ENCODE measurements at regions not wholly inside any gene's neighbourhood (a gene's known extent, or its start where the extent isn't known, plus 50 kb on each side); places are given as distances from the start of the nearest gene placed in this dataset.

DNA sequence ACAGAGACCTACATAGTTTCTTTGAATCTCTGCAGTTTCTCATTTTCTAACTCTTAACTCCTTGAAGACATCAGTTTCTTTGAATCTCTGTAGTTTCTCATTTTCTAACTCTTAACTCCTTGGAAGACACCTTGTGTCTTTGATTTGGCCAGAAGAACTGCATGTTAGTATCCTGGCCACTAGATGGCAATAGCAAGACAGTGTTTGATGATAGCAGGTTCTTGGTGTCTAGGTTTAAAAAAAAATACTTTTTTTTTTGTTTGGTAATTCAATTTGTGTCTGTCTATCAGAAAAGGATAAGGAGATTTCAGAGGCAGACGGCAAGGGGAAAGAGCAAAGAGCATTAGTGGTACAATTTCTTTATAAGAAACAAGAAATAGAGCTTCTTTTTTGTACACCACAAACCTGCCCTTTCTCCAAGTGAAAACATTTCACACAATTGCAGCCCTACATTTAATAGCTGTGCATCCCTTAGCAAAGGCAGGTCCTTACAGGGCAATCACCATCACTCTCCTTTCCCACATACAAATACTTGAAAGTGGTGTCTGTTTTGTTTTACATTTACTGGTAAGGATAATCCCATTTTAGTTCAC lies 1324.9 kb upstream of the CDH8 start:
- peak; percentile 12 for DNase-seq (ENCODE audit: low read depth)

DNA sequence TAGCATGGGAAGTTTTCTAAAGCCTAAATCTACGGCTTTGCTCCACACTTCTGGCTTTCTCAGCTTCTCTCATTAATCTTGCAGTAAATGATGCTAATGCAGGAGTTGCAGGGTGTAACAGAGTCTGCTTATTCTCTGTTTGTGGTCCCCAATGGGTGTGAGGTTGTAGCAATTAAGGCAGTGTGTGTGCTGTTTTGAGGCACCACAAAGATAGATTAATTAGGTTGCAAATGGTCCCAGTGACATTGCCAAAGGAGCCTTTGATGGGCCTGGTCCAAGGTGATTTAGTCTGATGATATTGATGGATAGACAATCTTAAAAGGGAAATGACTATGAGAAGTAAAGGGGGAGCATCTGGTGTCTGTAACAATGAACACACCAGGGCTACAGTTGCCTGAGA lies 1313.7 kb upstream of the CDH8 start:
- DNase-seq (ENCODE audit: low read depth), result no peak

DNA sequence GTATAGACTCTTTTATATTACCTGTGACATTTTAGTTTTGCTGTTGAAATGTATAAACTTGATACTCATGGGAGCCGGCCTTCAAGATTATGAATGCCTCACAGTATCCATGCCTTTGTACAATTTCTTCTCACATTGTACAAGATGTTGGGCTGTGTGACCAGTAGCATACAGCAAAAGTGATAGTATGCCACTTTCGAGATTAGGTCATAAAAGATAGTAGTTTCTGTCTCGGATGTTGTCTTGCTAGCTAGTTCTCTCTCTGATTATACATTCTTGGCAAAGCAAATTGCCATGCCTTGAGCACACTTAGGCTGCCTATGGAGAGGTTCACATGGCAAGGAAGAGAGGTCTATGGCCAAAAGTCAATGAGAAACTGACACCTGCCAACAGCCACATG lies 1309.8 kb upstream of the CDH8 start:
- no peak for DNase-seq (ENCODE audit: low read depth)

DNA sequence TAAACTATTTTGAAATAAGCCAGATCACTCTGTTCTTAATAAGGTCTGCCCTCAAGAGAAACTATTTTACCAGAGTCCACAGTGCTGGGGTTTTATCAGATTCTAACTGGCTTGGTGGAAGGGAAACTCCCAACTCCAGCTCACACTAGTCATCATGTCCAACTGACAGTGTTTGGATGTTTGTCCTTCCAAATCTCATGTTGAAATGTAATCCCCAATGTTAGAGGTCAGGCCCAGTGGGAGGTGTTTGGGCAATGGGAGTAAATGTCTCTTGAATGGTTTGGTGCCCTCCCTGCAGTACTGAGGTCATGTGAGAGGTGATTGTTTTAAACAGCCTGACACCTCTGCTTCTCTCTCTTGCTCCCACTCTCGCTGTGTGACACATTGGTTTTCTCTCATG lies 1301.0 kb upstream of the CDH8 start:
- no peak for DNase-seq (ENCODE audit: low read depth)

DNA sequence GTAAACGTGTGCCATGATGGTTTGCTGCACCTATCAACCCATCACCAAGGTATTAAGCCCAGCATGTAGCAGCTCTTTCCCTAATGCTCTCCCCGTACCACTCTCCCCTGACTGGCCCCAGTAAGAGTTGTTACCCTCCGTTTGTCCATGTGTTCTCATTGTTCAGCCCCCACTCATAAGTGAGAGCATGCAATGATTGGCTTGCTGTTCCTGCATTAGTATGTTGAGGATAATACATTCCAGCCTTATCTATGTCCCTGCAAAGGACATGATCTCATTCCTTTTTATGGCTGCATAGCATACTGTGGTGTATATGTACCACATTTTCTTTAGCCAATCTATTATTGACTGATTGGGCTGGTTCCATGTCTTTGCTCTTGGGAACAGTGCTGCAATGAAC lies 1294.9 kb upstream of the CDH8 start:
- no peak for DNase-seq (ENCODE audit: low read depth)

DNA sequence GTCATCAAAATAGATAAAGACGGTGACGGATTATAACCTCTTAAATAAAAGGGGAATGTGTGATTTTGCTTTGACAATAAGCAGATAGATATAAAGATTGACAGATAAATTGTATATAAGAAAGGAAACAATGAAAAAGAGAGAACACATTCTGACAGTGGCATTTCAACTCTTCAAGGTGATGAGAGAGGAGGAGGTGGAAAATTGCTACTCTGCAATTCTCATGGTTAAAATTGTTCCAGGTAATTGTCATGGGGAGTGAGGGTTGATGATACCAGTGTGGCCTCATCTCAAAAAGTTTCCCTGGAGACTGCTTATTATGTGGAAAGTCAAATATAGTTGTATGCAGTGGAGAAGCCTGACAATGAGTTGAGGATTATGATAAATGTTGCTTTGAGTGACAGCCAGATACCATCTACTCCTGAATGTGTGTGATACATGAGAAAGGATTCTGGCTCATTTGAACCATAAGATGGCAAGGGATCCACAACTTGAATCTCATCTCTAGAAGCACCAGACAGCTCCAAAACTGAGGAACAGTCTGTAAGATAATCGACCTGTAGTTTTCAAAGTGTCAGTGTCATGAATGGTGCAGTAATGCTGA lies 1290.6 kb upstream of the CDH8 start:
- no peak for DNase-seq (ENCODE audit: low read depth)

DNA sequence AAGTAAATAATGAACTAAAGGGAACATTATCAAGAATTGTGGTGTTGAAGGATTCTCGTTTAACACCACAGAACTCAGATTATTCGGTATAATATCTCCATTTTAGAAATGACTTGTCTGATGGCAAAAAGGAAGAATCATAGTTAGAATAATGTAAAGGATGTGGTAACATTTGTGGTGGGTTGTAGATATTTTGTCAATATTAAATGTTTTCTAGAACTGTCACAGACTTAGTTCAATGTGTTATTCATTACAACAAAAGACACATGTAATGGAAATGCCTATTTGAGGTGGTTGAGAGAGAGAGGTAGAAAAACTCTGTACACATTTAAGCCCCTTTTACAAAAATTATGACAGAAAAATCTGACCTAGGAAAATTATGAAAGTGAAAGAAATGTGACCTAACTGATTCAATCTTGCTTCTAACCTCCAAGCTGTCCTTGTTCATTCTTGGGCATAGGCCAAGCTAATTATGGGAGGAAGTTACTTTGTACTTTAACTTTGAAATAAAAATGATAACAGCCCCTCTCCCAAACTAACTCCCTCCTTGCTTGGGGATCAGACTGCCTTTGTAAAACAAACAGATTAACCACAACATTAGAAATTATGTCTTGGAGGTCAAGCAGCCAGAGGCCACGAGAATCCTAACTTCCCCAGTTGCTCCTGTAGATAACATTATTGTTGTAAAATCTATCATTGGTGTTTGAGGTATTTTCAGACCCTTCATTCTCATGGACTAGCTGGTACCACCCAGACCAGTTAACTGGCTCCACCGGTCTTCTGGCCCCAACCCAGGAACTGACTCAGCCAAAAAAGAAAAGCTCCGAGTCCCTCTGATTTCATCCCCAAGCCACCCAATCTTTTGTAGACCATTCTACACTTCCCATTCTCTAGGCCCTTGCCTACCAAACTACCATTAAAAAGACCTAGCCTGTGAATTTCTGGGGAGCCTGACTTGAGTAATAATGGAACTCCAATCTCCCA lies 1287.8 kb upstream of the CDH8 start:
- no peak for DNase-seq (ENCODE audit: low read depth)

DNA sequence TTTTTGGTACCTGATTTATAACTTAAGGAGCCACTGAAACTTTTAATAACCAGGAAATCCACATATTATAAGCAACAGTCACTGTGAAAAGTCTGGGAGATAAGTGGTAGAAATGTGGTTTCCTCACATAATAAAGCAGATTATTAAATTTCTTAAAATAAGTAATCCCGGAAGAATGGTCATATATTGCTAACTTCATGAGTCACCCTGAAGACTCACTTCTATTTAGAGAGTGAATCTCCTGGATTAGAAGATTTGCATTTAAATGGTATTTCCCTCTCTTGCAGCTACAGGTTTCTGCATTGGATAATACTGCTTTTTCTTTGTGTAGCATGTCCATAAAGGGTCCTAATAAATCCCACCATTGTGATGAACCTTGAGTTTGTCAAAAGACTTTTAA lies 1286.8 kb upstream of the CDH8 start:
- DNase-seq (ENCODE audit: low read depth), result no peak

DNA sequence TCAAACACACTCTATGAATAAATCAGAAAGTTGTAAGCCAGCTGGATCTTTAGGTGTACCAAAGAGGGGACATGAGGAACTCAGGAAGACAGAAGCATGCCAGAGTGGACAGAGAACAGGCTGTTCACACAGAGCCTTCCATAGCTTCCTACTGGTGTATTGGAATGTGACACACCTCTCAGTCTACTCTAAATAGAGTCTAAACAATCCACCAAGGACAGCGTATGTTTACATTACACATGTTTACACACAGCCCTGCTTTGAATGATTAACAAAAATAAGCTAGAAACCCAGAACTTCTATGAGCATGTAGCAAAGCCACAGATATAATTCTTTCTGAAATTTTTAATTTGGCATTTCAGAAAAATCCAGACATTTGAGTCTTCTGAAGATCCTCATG lies 1279.0 kb upstream of the CDH8 start:
- DNase-seq (ENCODE audit: low read depth), result no peak

DNA sequence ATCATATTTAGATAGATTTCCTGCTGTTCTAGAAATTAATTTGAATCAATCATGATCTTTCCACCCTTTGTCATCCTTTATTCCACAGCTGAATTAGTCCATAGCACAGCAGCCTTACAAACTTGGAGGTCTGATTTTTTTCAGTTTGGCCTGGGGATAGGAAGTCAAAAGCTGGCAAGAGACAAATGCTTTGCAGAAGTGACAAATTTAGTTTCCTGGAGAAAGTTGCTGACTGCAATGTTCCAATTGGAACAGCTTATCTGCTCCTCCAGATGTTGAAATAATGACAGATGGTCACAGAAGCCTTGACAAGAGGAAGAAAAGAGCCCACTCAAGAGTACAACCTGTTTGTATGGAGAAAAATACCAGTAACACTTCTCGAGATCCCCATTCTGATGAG lies 1276.1 kb upstream of the CDH8 start:
- DNase-seq (ENCODE audit: low read depth), result no peak

DNA sequence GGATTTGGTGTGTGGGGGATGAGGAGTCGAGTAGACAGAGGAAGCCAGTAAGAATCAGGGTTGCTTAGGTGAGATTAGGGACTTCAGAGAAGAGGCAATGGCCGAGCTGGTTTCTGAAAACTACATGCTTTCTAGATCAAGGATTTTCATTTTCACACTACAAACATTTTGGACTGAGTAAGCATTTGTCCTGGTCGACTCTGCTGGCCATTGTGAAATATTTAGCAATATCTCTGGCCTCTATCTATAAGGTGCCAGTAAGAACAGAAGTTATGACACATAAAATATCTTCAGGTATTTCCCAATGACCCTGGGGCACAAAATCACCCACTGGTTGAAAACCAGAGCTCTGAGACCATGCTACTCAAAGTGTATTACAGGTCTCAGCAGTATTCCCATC lies 1275.1 kb upstream of the CDH8 start:
- no peak for DNase-seq (ENCODE audit: low read depth)

DNA sequence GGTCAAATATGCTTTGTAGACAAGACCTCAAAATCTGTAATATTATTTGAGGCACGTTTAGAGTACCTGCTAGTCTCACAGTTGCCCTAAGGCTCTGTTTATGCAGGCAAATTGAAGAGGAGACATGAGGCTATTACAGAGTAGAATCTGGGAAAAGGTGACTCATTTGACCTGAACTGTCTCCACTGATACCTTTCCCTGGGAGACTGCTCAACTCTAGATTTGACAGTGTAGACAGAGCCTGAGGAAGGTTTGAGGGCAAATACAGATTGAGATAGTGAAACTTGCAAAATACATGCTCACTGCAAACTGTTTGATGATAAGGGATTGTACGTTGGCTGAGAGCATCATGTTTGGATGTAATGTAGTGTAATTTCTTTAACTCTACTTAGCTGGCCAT lies 1266.6 kb upstream of the CDH8 start:
- no peak for DNase-seq (ENCODE audit: low read depth)

DNA sequence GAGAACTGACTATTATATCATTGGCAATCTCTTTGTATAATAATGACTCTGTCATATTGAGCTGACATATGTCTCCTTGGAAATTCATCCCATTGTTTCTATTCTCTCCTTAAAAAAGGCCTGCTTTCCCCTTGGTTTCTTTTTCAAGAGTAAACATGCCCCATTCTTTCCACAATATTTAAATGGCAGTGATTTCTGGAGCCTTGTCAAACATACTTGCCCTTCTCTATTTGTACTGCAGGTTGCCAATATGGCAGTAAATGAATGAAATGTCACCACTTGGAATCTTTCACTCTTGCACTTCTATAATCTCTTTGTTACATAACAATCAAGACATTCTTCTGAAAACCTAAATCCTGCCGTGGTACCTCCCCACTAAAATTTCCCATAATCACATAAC lies 1265.1 kb upstream of the CDH8 start:
- DNase-seq (ENCODE audit: low read depth), result no peak

DNA sequence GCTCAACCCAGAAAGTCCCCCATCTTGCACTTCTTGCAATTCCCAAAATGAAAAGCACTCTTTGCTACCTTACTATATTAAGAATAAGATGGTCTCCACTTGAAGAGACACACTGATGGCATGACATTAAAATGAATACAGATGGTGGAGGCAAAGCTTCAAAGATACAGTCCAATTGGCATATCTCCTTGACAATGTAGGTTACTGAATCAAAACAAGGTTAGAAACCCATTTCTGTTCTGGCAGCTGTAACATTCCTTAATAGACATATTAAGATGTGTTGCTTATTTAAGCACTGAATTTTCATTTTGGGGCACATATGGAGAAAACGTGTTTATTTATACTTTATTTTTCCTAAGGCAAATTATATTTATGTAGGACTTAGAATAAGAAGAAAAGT lies 1262.8 kb upstream of the CDH8 start:
- no peak for DNase-seq (ENCODE audit: low read depth)

DNA sequence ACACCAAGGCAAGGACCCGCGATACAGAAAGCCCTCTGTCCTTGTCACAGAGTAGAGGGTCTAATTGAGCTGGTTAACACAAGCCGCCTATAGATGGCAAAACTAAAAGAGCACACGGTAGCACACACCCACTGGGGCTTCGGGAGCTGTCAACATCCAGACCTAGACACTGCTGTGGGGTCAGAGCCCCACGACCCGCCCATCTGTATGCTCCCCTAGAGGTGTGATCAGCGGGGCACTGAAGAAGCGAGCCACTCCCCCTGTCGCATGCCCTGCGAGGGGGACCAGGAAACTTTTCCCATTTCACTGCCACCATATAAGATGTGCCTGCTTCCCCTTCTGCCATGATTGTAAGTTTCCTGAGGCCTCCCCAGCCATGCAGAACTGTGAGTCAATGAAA lies 1255.8 kb upstream of the CDH8 start:
- no peak for DNase-seq (ENCODE audit: low read depth)

DNA sequence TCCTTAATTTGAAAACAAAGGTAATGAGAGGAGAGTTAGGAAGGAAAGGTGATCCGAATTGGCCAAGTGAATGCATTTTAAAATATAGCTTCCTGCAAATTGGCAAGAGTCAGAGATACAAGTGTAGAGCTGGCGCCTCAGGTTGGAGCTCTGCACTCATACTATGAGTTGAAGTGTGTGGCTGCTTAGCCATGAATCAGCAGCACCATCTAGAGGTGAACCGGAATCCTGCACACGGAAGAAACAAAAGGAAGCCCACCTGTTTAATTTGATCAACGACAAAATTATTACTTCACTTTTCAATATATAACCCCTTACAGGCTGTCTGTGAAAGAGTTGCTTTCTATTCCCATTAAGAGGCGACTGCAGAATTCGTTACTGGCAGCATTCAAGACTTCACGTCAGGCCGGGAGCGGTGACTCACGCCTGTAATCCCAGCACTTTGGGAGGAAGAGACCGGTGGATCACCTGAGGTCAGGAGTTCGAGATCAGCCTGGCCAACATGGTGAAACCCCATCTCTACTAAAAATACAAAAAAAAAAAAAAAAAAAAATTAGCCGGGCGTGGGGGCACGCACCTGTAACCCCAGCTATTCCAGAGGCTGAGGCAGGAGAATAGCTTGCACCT lies 1253.7 kb upstream of the CDH8 start:
- DNase-seq (ENCODE audit: low read depth), result no peak

DNA sequence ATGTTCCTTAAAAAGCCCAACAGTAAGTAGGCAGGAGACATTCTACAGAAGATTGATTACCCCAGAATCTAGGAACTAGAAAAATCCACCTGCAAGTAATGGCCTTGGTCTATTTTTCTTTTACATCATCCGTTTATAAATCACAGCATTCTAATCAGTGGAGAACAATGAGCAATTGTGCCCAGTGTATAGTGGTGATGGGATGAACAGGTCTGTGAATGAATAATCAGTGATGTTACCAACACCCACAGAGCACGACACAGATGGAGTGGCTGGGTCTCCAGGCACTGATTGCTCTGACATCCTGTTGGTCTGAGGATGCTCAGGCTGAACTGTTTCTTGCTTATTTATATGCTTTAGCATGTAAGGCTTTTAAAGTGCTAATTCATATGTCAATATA lies 1251.2 kb upstream of the CDH8 start:
- no peak for DNase-seq (ENCODE audit: low read depth)

DNA sequence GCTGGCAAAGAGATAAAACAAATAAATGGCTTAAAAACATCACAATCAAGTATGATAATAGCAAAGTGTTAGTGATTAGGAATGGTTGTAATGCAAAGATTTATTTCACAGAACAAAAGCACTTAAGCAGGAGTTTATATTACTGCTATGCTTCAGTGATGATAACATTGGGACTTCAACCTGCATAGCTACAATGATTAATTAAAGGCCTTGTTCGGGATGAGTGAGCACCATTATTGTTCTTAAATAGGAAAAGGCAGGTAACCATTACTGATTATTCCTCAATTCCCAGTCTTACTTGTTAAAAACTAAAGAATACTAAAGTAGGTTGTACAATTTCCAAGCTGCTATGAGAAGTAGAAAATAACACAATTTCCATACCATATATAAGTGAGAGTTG lies 1247.5 kb upstream of the CDH8 start:
- DNase-seq (ENCODE audit: low read depth), result no peak

DNA sequence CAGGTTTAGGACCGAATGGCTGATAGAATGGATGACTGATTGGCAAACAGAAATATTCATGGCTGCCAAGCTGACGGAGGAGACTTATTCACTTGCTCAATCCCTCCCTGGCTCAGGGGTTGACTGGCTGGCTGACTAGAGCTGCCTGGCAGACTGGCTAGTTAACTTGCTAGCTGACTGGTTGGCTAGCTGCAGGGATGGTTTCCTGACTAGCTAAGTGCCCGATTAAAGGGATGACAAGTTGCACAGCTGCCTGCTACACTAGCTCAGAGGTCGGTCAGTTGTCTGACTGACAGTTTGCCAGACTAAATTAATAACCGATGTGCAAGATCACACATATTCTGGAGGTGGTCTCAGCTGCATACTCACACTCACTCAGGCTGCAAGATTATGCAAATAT lies 1208.4 kb upstream of the CDH8 start:
- DNase-seq (ENCODE audit: low read depth), result no peak

DNA sequence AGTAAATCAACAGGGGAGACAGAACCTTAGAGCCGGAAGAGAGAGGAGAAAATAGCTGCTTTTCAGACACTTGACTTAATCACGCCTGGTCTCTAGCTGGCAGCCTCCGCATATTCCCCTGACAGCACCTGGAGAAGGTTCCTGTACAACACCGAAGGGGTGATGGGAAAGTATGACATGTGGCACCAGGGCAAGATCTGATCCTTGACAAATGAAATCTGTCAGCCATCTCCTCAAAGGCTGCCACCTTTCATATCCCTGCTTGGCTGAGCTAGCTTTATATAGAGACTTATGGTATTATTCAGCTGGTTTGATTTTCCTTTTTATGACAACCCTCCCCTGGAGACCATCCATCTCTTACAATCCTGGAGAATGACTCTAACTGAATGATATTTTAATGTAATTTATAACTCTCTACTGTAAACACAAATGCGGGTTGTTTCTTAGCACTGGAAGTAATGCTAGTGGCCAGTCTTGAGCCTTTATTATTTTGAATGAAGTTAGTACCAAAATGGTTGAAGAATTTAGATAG lies 1205.3 kb upstream of the CDH8 start:
- DNase-seq (ENCODE audit: low read depth), result no peak

DNA sequence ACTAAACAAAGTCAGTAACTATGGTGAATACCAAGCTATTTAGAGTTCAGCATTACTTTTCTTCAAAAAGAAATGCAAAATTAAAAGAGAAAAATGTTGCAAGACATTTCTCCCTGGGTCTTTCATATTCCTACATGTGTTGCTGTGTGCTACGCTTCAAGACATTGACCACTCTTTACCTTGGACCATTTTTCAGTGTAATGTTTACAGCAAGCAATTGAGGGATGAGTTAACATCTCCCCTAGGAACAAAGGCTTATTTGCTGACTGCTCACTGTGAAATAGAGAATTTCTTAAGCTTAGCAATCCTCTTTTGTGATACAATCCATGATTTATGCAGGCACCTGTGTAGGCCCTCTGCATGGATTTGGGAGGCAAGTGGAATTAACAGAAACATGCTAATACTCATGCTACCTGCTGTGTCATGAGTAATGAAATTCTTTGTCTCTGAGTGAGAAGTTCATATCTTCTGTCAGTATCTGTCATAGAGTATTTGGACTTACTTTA lies 1202.9 kb upstream of the CDH8 start:
- DNase-seq (ENCODE audit: low read depth), result no peak

DNA sequence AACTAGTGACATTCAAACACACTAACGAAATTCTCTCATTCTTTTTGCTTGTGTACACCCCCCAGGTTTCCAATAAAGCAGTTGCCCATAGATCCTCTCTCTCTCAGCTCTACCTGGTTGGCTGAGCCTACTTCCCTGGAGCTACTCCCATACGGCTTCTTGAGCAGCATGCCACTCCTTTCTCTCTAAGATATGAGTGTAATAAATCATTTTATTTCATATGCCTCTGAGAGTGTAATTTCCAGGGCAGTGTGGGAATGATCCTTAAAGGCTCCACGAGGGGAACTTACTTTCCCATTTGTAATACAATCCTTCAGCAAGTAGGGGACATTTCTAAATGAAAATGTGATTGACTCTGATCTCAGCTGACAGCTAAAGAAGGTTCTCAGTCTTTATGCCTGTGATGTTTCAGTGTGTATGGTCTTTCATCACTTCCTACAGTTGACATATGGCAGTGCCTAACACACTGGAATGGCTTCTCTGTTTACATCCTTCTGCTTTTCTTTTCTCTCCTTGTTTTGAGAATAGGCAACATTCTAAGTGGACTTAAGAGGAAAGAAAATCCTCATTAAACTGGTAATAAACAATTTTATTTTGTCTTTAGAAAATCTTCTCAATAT lies 1194.3 kb upstream of the CDH8 start:
- no peak for DNase-seq (ENCODE audit: low read depth)

Measured in GM04503 (cell line).